A673 (cell line): ENCODE measurements at regions not wholly inside any gene's neighbourhood (a gene's known extent, or its start where the extent isn't known, plus 50 kb on each side); places are given as distances from the start of the nearest gene placed in this dataset.

ENCODE experiments used
- BruUV-seq: library from RNA; stranded (reverse); fragments of 400-500 nt; replicated peaks from 2 replicates; lab custom pipeline; 2021; lab: Mats Ljungman, UMichigan
- CTCF ChIA-PET: fragments of 300-600 bp; sonication (Branson Sonifier 250); formaldehyde crosslinking; loops from one replicate; lab custom pipeline; 2022; ENCODE audit warnings: antibody characterized with exemption; lab: Charles Lee
- POLR2A ChIA-PET: fragments of 300-600 bp; sonication (Branson Sonifier 250); formaldehyde crosslinking; loops from one replicate; lab custom pipeline; 2022; ENCODE audit warnings: antibody characterized with exemption; ENCODE audit not compliant: low non-redundant PET; lab: Charles Lee
- DNase-seq: peaks from one replicate; pipeline ENCODE4 v3.0.0-alpha.2; 2015; ENCODE audit warnings: low spot score
- H3K27ac ChIP-seq: fragments of 200-600 bp; sonication (generic); 2 replicates; pipeline ENCODE4 v1.5.1; 2016; ENCODE audit warnings: mixed run types, low read depth, mild to moderate bottlenecking, mixed read lengths, antibody characterized with exemption, low read length; ENCODE audit not compliant: poor library complexity, severe bottlenecking
- H3K27me3 ChIP-seq: fragments of 200-600 bp; sonication (generic); replicated peaks from 2 replicates; pipeline ENCODE4 v1.6.1; 2017; ENCODE audit warnings: mixed run types, low read depth, mild to moderate bottlenecking, mixed read lengths, antibody characterized with exemption, low read length; ENCODE audit not compliant: insufficient read depth, poor library complexity
- H3K36me3 ChIP-seq: fragments of 200-600 bp; sonication (generic); 2 replicates; pipeline ENCODE4 v1.6.1; 2016; ENCODE audit warnings: mixed run types, mild to moderate bottlenecking, mixed read lengths, antibody characterized with exemption, low read length; ENCODE audit not compliant: insufficient read depth, poor library complexity, severe bottlenecking
- H3K4me1 ChIP-seq: fragments of 200-600 bp; sonication (generic); 2 replicates; pipeline ENCODE4 v1.6.1; 2017; ENCODE audit warnings: mixed run types, mild to moderate bottlenecking, mixed read lengths, antibody characterized with exemption, low read length; ENCODE audit not compliant: insufficient read depth, poor library complexity, severe bottlenecking
- H3K4me3 ChIP-seq: fragments of 200-600 bp; sonication (generic); 2 replicates; pipeline ENCODE4 v1.5.1; 2016; ENCODE audit warnings: low read depth, mixed run types, mild to moderate bottlenecking, mixed read lengths, low read length; ENCODE audit not compliant: poor library complexity, severe bottlenecking
- H3K9me3 ChIP-seq: fragments of 200-600 bp; sonication (generic); 2 replicates; pipeline ENCODE4 v1.6.1; 2016; ENCODE audit warnings: mixed run types, low read depth, mild to moderate bottlenecking, mixed read lengths, antibody characterized with exemption, low read length; ENCODE audit not compliant: poor library complexity, severe bottlenecking
- CTCF ChIP-seq: fragments of 300-800, 200-600 bp; sonication (generic); conservative IDR thresholded peaks from 2 replicates; pipeline ENCODE4 v1.5.1; 2017; ENCODE audit warnings: low read depth, mild to moderate bottlenecking, antibody characterized with exemption, low read length, moderate library complexity, mixed read lengths
- EZH2 ChIP-seq: fragments of 200-600 bp; sonication (generic); IDR thresholded peaks from 2 replicates; pipeline ENCODE4 v1.6.1; 2017; ENCODE audit warnings: borderline replicate concordance, low read depth, mild to moderate bottlenecking, mixed read lengths, antibody characterized with exemption, low read length; ENCODE audit not compliant: poor library complexity, severe bottlenecking
- intact Hi-C: fragments of 100-400 bp; cut with micrococcal nuclease; formaldehyde crosslinking; loops from one replicate; pipeline ENCODE4 v1.10.0; 2022; ENCODE audit not compliant: unreplicated experiment

- Histone ChIP-seq H3K9me3 (no peaks in the 10 kb centered on the region), H3K27ac (no peak overlapping the region), H3K27me3 (no peaks in the 10 kb centered on the region), H3K4me1 (no peaks in the 10 kb centered on the region), H3K4me3 (no peak overlapping the region), H3K36me3 (no peaks in the 10 kb centered on the region)
- intact Hi-C loops = no loop called here
- ChIA-PET CTCF (no interaction called here), POLR2A (no interaction called here)
- no peak for TF ChIP-seq EZH2
- TF ChIP-seq CTCF = no peak
- no peak for DNase-seq
- no TSS peak for BruUV-seq
Observed at GRCh38 chr10:124166431-124167125, 73.2 kb upstream of the CHST15 start.

- no peak overlapping the region for H3K4me3 ChIP-seq
- ChIA-PET POLR2A (no interaction called here), CTCF (no interaction called here)
- BruUV-seq = no TSS peak
- DNase-seq = no peak
- intact Hi-C loops = no loop called here
- no peaks in the 10 kb centered on the region for H3K36me3 ChIP-seq
- H3K27ac ChIP-seq = no peak overlapping the region
- no peaks in the 10 kb centered on the region for H3K27me3 ChIP-seq
- H3K4me1 ChIP-seq = no peaks in the 10 kb centered on the region
- TF ChIP-seq EZH2 = no peak
- TF ChIP-seq CTCF = no peak
- no peaks in the 10 kb centered on the region for H3K9me3 ChIP-seq
Observed at GRCh38 chr10:124165827-124166226, 72.4 kb upstream of the CHST15 start.

- Histone ChIP-seq H3K36me3 (no peaks in the 10 kb centered on the region), H3K27me3 (no peaks in the 10 kb centered on the region), H3K27ac (no peak overlapping the region), H3K9me3 (no peaks in the 10 kb centered on the region), H3K4me3 (no peak overlapping the region), H3K4me1 (no peaks in the 10 kb centered on the region)
- POLR2A ChIA-PET = no interaction called here
- CTCF ChIA-PET = no interaction called here
- no peak for DNase-seq
- no TSS peak for BruUV-seq
- no peak for TF ChIP-seq CTCF
- no peak for TF ChIP-seq EZH2
- intact Hi-C loops = no loop called here
Observed at GRCh38 chr10:124165311-124165710, 71.9 kb upstream of the CHST15 start.
